ENCODE measurements at regions not wholly inside any gene's neighbourhood (a gene's known extent, or its start where the extent isn't known, plus 50 kb on each side); places are given as distances from the start of the nearest gene placed in this dataset.

- H3K27ac Mint-ChIP-seq: no peak overlapping the region
- no peaks in the 10 kb centered on the region for H3K36me3 ChIP-seq (replicated peaks in 1 of 2; ENCODE audit: control extremely low read depth in 1 of 2, control insufficient read depth in 1 of 2, extremely low read depth in 1 of 2, insufficient read depth in 2 of 2, low read length in 1 of 2)
- no peak overlapping the region for H2AFZ ChIP-seq (ENCODE audit: insufficient read depth, low read depth, low read length, poor library complexity, severe bottlenecking)
- ATAC-seq (ENCODE audit: low read depth): no peak
- no peak overlapping the region for H3K4me3 ChIP-seq (ENCODE audit: control extremely low read depth in 1 of 5, extremely low read depth in 1 of 5, insufficient read depth in 1 of 5, low read depth in 2 of 5, low read length in 4 of 5)
- H3K9me3 Mint-ChIP-seq (ENCODE audit: insufficient read depth): no peaks in the 10 kb centered on the region
- WGBS (ENCODE audit: insufficient coverage): 53% methylated on average over 3 of the region's 3 CpGs
- no peak overlapping the region for H3K4me3 Mint-ChIP-seq
- ChIA-PET POLR2A (no interaction called here), CTCF (no interaction called here)
- no peak for DNase-seq
- no peak overlapping the region for H3K4me2 ChIP-seq (replicated peaks; ENCODE audit: low read depth, low read length, poor library complexity, severe bottlenecking)
- H3K4me1 ChIP-seq (ENCODE audit: control insufficient read depth in 2 of 2, insufficient read depth in 2 of 2, low read length in 2 of 2): no peaks in the 10 kb centered on the region
- H3K4me1 Mint-ChIP-seq: no peaks in the 10 kb centered on the region
- H3K9ac ChIP-seq (ENCODE audit: low read length): no peak overlapping the region
- intact Hi-C loops (cut with micrococcal nuclease): no loop called here
- TF ChIP-seq CTCF (IDR thresholded peaks at IDR 0.05): no peak
- no peak for TF ChIP-seq EZH2 (IDR thresholded peaks at IDR 0.05; ENCODE audit: borderline replicate concordance, insufficient read depth, low read depth, low read length, poor library complexity, severe bottlenecking)
- H3K27ac ChIP-seq (ENCODE audit: low read length in 2 of 2): no peak overlapping the region
- peaks cover 8% of the 10 kb centered on the region for H3K27me3 Mint-ChIP-seq
- no peaks in the 10 kb centered on the region for H3K27me3 ChIP-seq (replicated peaks in 1 of 4; ENCODE audit: control extremely low read depth in 1 of 4, control insufficient read depth in 3 of 4, insufficient read depth in 4 of 4, low read length in 3 of 4)
- H3K79me2 ChIP-seq (ENCODE audit: control insufficient read depth, insufficient read depth, low read length): no peaks in the 10 kb centered on the region
- no peaks in the 10 kb centered on the region for H3K9me3 ChIP-seq (ENCODE audit: control extremely low read depth in 1 of 3, control insufficient read depth in 2 of 3, insufficient read depth in 1 of 3, low read length in 2 of 3)
- H4K20me1 ChIP-seq (ENCODE audit: control insufficient read depth, insufficient read depth, low read length, poor library complexity, severe bottlenecking): no peaks in the 10 kb centered on the region
These were observed 140.6 kb downstream of the JCAD start for GRCh38 chr10:29918623-29919400.

GRCh38 chr10:29917311-29917710, 142.1 kb downstream of the JCAD start:
- POLR2A ChIA-PET: no interaction called here
- no peak overlapping the region for H3K4me3 Mint-ChIP-seq
- no peak for TF ChIP-seq CTCF (IDR thresholded peaks at IDR 0.05)
- TF ChIP-seq EZH2 (IDR thresholded peaks at IDR 0.05; ENCODE audit: borderline replicate concordance, insufficient read depth, low read depth, low read length, poor library complexity, severe bottlenecking): no peak
- H3K27ac Mint-ChIP-seq: no peak overlapping the region
- Histone ChIP-seq H3K79me2 (ENCODE audit: control insufficient read depth, insufficient read depth, low read length) (no peaks in the 10 kb centered on the region), H3K27ac (ENCODE audit: low read length in 2 of 2) (no peak overlapping the region), H3K36me3 (replicated peaks in 1 of 2; ENCODE audit: control extremely low read depth in 1 of 2, control insufficient read depth in 1 of 2, extremely low read depth in 1 of 2, insufficient read depth in 2 of 2, low read length in 1 of 2) (no peaks in the 10 kb centered on the region), H3K4me1 (ENCODE audit: control insufficient read depth in 2 of 2, insufficient read depth in 2 of 2, low read length in 2 of 2) (no peaks in the 10 kb centered on the region), H3K4me3 (ENCODE audit: control extremely low read depth in 1 of 5, extremely low read depth in 1 of 5, insufficient read depth in 1 of 5, low read depth in 2 of 5, low read length in 4 of 5) (no peak overlapping the region), H3K9ac (ENCODE audit: low read length) (no peak overlapping the region), H4K20me1 (ENCODE audit: control insufficient read depth, insufficient read depth, low read length, poor library complexity, severe bottlenecking) (no peaks in the 10 kb centered on the region), H3K27me3 (replicated peaks in 1 of 4; ENCODE audit: control extremely low read depth in 1 of 4, control insufficient read depth in 3 of 4, insufficient read depth in 4 of 4, low read length in 3 of 4) (no peaks in the 10 kb centered on the region), H3K9me3 (ENCODE audit: control extremely low read depth in 1 of 3, control insufficient read depth in 2 of 3, insufficient read depth in 1 of 3, low read length in 2 of 3) (no peaks in the 10 kb centered on the region), H2AFZ (ENCODE audit: insufficient read depth, low read depth, low read length, poor library complexity, severe bottlenecking) (no peak overlapping the region), H3K4me2 (replicated peaks; ENCODE audit: low read depth, low read length, poor library complexity, severe bottlenecking) (no peak overlapping the region)
- DNase-seq: no peak
- peaks cover 8% of the 10 kb centered on the region for H3K27me3 Mint-ChIP-seq
- CTCF ChIA-PET: no interaction called here
- intact Hi-C loops (cut with micrococcal nuclease): no loop called here
- H3K4me1 Mint-ChIP-seq: no peaks in the 10 kb centered on the region
- H3K9me3 Mint-ChIP-seq (ENCODE audit: insufficient read depth): no peaks in the 10 kb centered on the region
- WGBS (ENCODE audit: insufficient coverage): no CpG with 5 or more reads among the region's 4 CpGs
- no peak for ATAC-seq (ENCODE audit: low read depth)

Measured in B cell (primary cell).